ENCODE measurements at regions not wholly inside any gene's neighbourhood (a gene's known extent, or its start where the extent isn't known, plus 50 kb on each side); places are given as distances from the start of the nearest gene placed in this dataset.

- no peak overlapping the region for H3K4me3 ChIP-seq (ENCODE audit: insufficient read depth, low read length, poor library complexity, severe bottlenecking)
- no peaks in the 10 kb centered on the region for H3K9me3 ChIP-seq (ENCODE audit: insufficient read depth, low read length)
- TF ChIP-seq CTCF (IDR thresholded peaks at IDR 0.05; ENCODE audit: insufficient read depth, low read length, poor library complexity, severe bottlenecking) (no peak), EZH2phosphoT487 (conservative IDR thresholded peaks at IDR 0.05; ENCODE audit: low read length) (no peak)
- H3K27me3 ChIP-seq (ENCODE audit: low read length) = no peaks in the 10 kb centered on the region
- H3K9ac ChIP-seq (ENCODE audit: low read length) = no peak overlapping the region
- H4K20me1 ChIP-seq (ENCODE audit: low read depth, low read length) = no peaks in the 10 kb centered on the region
- no peaks in the 10 kb centered on the region for H3K36me3 ChIP-seq (ENCODE audit: low read length)
- H3F3A ChIP-seq (ENCODE audit: insufficient read depth) = no peaks in the 10 kb centered on the region
- no peak overlapping the region for H3K4me2 ChIP-seq (ENCODE audit: low read depth, low read length, poor library complexity, severe bottlenecking)
- H3K79me2 ChIP-seq (ENCODE audit: insufficient read depth, low read length) = no peaks in the 10 kb centered on the region
- no peak overlapping the region for H2AFZ ChIP-seq (ENCODE audit: low read depth, low read length, severe bottlenecking)
- no peaks in the 10 kb centered on the region for H3K9me2 ChIP-seq (replicated peaks; ENCODE audit: insufficient read depth, low read length)
- no peak overlapping the region for H3K27ac ChIP-seq (ENCODE audit: low read depth, low read length)
Measured at GRCh38 chr5:100690036-100690560, 154.9 kb downstream of the FAM174A start.

GRCh38 chr5:100691085-100691484 is 155.9 kb downstream of the FAM174A start:
- TF ChIP-seq CTCF (IDR thresholded peaks at IDR 0.05; ENCODE audit: insufficient read depth, low read length, poor library complexity, severe bottlenecking) (no peak), EZH2phosphoT487 (conservative IDR thresholded peaks at IDR 0.05; ENCODE audit: low read length) (no peak)

GRCh38 chr5:100691548-100691947 is 156.4 kb downstream of the FAM174A start:
- Histone ChIP-seq H3K27ac (ENCODE audit: low read depth, low read length) (no peak overlapping the region), H3K79me2 (ENCODE audit: insufficient read depth, low read length) (no peaks in the 10 kb centered on the region), H3K36me3 (ENCODE audit: low read length) (no peaks in the 10 kb centered on the region), H3K9me2 (replicated peaks; ENCODE audit: insufficient read depth, low read length) (no peaks in the 10 kb centered on the region), H3K9ac (ENCODE audit: low read length) (no peak overlapping the region), H4K20me1 (ENCODE audit: low read depth, low read length) (no peaks in the 10 kb centered on the region), H3K4me3 (ENCODE audit: insufficient read depth, low read length, poor library complexity, severe bottlenecking) (no peak overlapping the region), H3K4me2 (ENCODE audit: low read depth, low read length, poor library complexity, severe bottlenecking) (no peak overlapping the region), H3F3A (ENCODE audit: insufficient read depth) (no peaks in the 10 kb centered on the region), H3K27me3 (ENCODE audit: low read length) (no peaks in the 10 kb centered on the region), H2AFZ (ENCODE audit: low read depth, low read length, severe bottlenecking) (no peak overlapping the region), H3K9me3 (ENCODE audit: insufficient read depth, low read length) (no peaks in the 10 kb centered on the region)
- TF ChIP-seq CTCF (IDR thresholded peaks at IDR 0.05; ENCODE audit: insufficient read depth, low read length, poor library complexity, severe bottlenecking) = no peak

More at GRCh38 chr5:100691085-100691484, 155.9 kb downstream of the FAM174A start:
- Histone ChIP-seq H3K9me3 (ENCODE audit: insufficient read depth, low read length) (no peaks in the 10 kb centered on the region), H3K4me2 (ENCODE audit: low read depth, low read length, poor library complexity, severe bottlenecking) (no peak overlapping the region), H3K36me3 (ENCODE audit: low read length) (no peaks in the 10 kb centered on the region), H2AFZ (ENCODE audit: low read depth, low read length, severe bottlenecking) (no peak overlapping the region), H3K27ac (ENCODE audit: low read depth, low read length) (no peak overlapping the region), H3K9me2 (replicated peaks; ENCODE audit: insufficient read depth, low read length) (no peaks in the 10 kb centered on the region), H3K9ac (ENCODE audit: low read length) (no peak overlapping the region), H3F3A (ENCODE audit: insufficient read depth) (no peaks in the 10 kb centered on the region), H3K4me3 (ENCODE audit: insufficient read depth, low read length, poor library complexity, severe bottlenecking) (no peak overlapping the region), H3K79me2 (ENCODE audit: insufficient read depth, low read length) (no peaks in the 10 kb centered on the region), H3K27me3 (ENCODE audit: low read length) (no peaks in the 10 kb centered on the region), H4K20me1 (ENCODE audit: low read depth, low read length) (no peaks in the 10 kb centered on the region)
